HG03442 (cell line): ENCODE measurements at regions not wholly inside any gene's neighbourhood (a gene's known extent, or its start where the extent isn't known, plus 50 kb on each side); places are given as distances from the start of the nearest gene placed in this dataset.
A peak's percentile ranks its signal among the peaks of the same experiment; 100 is the strongest.
"Not testable (repeated sequence)": the region's sequence is repeated elsewhere in the genome, so short reads cannot be mapped to it uniquely, and the experiment has no call there.

Experiments
- ATAC-seq: cut with Tn5 transposase; IDR thresholded peaks from one replicate; pipeline ENCODE4 v1.9.1; 2021; ENCODE audit warnings: mild to moderate bottlenecking, moderate library complexity; ENCODE audit not compliant: unreplicated experiment

DNA sequence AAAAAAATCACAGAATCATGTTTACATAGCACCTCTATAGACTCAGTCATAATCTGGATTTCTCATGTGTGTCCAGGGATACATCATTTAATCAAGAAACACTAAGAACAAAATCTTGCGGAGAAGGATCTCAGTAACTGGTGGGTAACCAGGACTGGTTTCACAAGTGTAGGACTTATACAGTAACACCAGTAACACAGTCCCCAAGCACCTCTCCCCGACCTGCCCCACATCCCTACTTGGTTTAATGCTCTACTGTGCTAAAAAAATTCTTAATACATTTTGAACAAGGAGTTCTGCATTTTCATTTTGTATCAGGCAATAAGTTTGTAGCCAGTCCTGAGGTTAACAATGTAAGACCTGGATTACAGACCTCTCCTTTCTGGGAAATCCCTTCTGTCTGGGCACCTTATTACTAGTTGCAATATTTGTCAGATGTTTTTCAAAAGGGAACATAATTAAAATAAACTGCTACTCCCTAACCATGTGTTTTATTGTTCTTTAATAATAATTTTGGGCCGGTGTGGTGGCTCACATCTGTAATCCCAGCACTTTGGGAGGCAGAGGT lies 57.6 kb upstream of the BBX start:
- ATAC-seq = peak; percentile 65

DNA sequence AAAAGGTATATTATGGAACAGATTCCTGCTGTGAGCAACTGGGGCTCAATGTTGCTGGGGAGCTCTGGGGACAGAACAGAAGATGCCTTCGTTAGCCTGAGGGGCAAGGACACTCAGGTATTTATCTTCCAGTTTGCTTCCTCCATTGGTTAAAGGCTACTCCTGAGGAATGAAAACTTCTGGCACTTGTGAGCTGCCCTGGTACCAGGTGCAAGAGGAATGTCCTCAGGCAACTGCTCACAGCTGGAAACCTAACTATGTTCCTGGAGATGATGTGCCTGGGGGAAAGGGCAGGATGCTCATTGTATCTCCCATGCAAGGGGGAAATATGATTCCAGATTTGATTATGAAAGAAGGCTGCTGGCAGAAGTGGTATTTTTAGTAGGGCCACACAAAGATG lies 54.0 kb upstream of the BBX start:
- ATAC-seq = no peak

DNA sequence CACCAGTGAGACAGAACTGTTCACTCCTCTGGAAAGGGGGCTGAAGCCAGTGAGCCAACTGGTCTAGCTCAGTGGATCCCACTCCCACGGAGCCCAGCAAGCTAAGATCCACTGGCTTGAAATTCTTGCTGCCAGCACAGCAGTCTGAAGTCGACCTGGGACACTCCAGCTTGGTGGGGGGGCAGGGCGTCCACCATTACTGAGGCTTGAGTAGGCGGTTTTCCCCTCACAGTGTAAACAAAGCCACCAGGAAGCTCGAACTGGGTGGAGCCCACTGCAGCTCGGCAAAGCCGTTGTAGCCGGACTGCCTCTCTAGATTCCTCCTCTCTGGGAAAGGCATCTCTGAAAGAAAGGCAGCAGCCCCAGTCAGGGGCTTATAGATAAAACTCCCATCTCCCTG lies 52.3 kb upstream of the BBX start:
- not testable (repeated sequence) for ATAC-seq
